Memory B cell (primary cell): ENCODE measurements at regions not wholly inside any gene's neighbourhood (a gene's known extent, or its start where the extent isn't known, plus 50 kb on each side); places are given as distances from the start of the nearest gene placed in this dataset.
"Not testable (repeated sequence)": the region's sequence is repeated elsewhere in the genome, so short reads cannot be mapped to it uniquely, and the experiment has no call there.

Experiments
- ATAC-seq: fragments of 150-1000 bp; cut with Tn5 transposase; 2 replicates; pipeline ENCODE4 v1.10.0; 2021; ENCODE audit warnings: low read depth, mild to moderate bottlenecking, moderate library complexity
- DNase-seq, 2 donors: peaks; one replicate each; pipeline ENCODE4 v3.0.0; 2022; ENCODE audit warnings: low spot score in 2 of 2
- H3K27ac Mint-ChIP-seq: one replicate; pipeline ENCODE4 v1.8.0; 2022; ENCODE audit warnings: mild to moderate bottlenecking, moderate library complexity, mixed read lengths
- H3K27me3 Mint-ChIP-seq: one replicate; pipeline ENCODE4 v1.8.0; 2022; ENCODE audit warnings: mixed read lengths
- H3K36me3 Mint-ChIP-seq: one replicate; pipeline ENCODE4 v1.8.0; 2022; ENCODE audit warnings: mild to moderate bottlenecking, mixed read lengths
- H3K4me1 Mint-ChIP-seq: one replicate; pipeline ENCODE4 v1.8.0; 2022; ENCODE audit warnings: mixed read lengths
- H3K4me3 Mint-ChIP-seq: one replicate; pipeline ENCODE4 v1.8.0; 2022; ENCODE audit warnings: mild to moderate bottlenecking, moderate library complexity, mixed read lengths
- H3K9me3 Mint-ChIP-seq: one replicate; pipeline ENCODE4 v1.8.0; 2022; ENCODE audit warnings: mixed read lengths

GRCh38 chrX:39480963-39481362 is 616.8 kb downstream of the BCOR start:
- no peaks in the 10 kb centered on the region for H3K9me3 Mint-ChIP-seq
- ATAC-seq = no peak
- DNase-seq = no peak
- no peak overlapping the region for H3K27ac Mint-ChIP-seq
- no peaks in the 10 kb centered on the region for H3K4me1 Mint-ChIP-seq
- peaks cover 2% of the 10 kb centered on the region for H3K27me3 Mint-ChIP-seq
- H3K4me3 Mint-ChIP-seq = no peak overlapping the region
- no peaks in the 10 kb centered on the region for H3K36me3 Mint-ChIP-seq

GRCh38 chrX:39481621-39482020 is 616.1 kb downstream of the BCOR start:
- no peaks in the 10 kb centered on the region for H3K36me3 Mint-ChIP-seq
- H3K4me3 Mint-ChIP-seq = no peak overlapping the region
- no peaks in the 10 kb centered on the region for H3K9me3 Mint-ChIP-seq
- DNase-seq (no peak), ATAC-seq (no peak)
- no peak overlapping the region for H3K27ac Mint-ChIP-seq
- H3K27me3 Mint-ChIP-seq = peaks cover 2% of the 10 kb centered on the region
- H3K4me1 Mint-ChIP-seq = no peaks in the 10 kb centered on the region

GRCh38 chrX:39484159-39485068 is 613.3 kb downstream of the BCOR start:
- H3K36me3 Mint-ChIP-seq = no peaks in the 10 kb centered on the region
- no peaks in the 10 kb centered on the region for H3K9me3 Mint-ChIP-seq
- H3K4me3 Mint-ChIP-seq = no peak overlapping the region
- no peaks in the 10 kb centered on the region for H3K4me1 Mint-ChIP-seq
- H3K27me3 Mint-ChIP-seq = no peaks in the 10 kb centered on the region
- H3K27ac Mint-ChIP-seq = no peak overlapping the region
- no peak for DNase-seq
- no peak for ATAC-seq

- Mint-ChIP-seq H3K27ac (no peak overlapping the region), H3K4me3 (no peak overlapping the region), H3K9me3 (no peaks in the 10 kb centered on the region), H3K36me3 (no peaks in the 10 kb centered on the region), H3K4me1 (peaks cover 15% of the 10 kb centered on the region), H3K27me3 (no peaks in the 10 kb centered on the region)
- no peak for DNase-seq
- ATAC-seq = no peak
These were observed 610.4 kb downstream of the BCOR start for GRCh38 chrX:39487166-39487968.

GRCh38 chrX:39487969-39488330 is 609.8 kb downstream of the BCOR start:
- no peak overlapping the region for H3K27ac Mint-ChIP-seq
- H3K4me3 Mint-ChIP-seq = no peak overlapping the region
- H3K36me3 Mint-ChIP-seq = no peaks in the 10 kb centered on the region
- H3K4me1 Mint-ChIP-seq = peaks cover 21% of the 10 kb centered on the region
- H3K9me3 Mint-ChIP-seq = no peaks in the 10 kb centered on the region
- ATAC-seq (no peak), DNase-seq (no peak)
- no peaks in the 10 kb centered on the region for H3K27me3 Mint-ChIP-seq

GRCh38 chrX:39491548-39492297 is 606.0 kb downstream of the BCOR start:
- peaks cover 29% of the 10 kb centered on the region for H3K4me1 Mint-ChIP-seq
- H3K36me3 Mint-ChIP-seq = no peaks in the 10 kb centered on the region
- H3K27ac Mint-ChIP-seq = peak overlapping the region; percentile 76
- DNase-seq (peak; percentile 25 to 50), ATAC-seq (peak; percentile 86)
- H3K9me3 Mint-ChIP-seq = no peaks in the 10 kb centered on the region
- peak overlapping the region; percentile 58 for H3K4me3 Mint-ChIP-seq
- H3K27me3 Mint-ChIP-seq = no peaks in the 10 kb centered on the region

- Mint-ChIP-seq H3K4me3 (peak overlapping the region; percentile 32), H3K36me3 (no peaks in the 10 kb centered on the region), H3K9me3 (no peaks in the 10 kb centered on the region), H3K27me3 (no peaks in the 10 kb centered on the region), H3K4me1 (peaks cover 29% of the 10 kb centered on the region), H3K27ac (peak overlapping the region; percentile 76)
- DNase-seq (peak in 1 of 2 donors; percentile 9), ATAC-seq (peak; percentile 76)
These were observed 605.1 kb downstream of the BCOR start for GRCh38 chrX:39492497-39493162.

GRCh38 chrX:39493168-39493567 is 604.6 kb downstream of the BCOR start:
- H3K9me3 Mint-ChIP-seq = no peaks in the 10 kb centered on the region
- no peak for DNase-seq
- peaks cover 29% of the 10 kb centered on the region for H3K4me1 Mint-ChIP-seq
- no peaks in the 10 kb centered on the region for H3K36me3 Mint-ChIP-seq
- H3K4me3 Mint-ChIP-seq = no peak overlapping the region
- no peak for ATAC-seq
- no peaks in the 10 kb centered on the region for H3K27me3 Mint-ChIP-seq
- H3K27ac Mint-ChIP-seq = peak overlapping the region; percentile 76

GRCh38 chrX:39497117-39497516 is 600.6 kb downstream of the BCOR start:
- not testable (repeated sequence) for H3K36me3 Mint-ChIP-seq, H3K9me3 Mint-ChIP-seq, ATAC-seq, H3K27me3 Mint-ChIP-seq, H3K4me3 Mint-ChIP-seq, H3K27ac Mint-ChIP-seq, DNase-seq
- peaks cover 16% of the 10 kb centered on the region for H3K4me1 Mint-ChIP-seq

- peaks cover 3% of the 10 kb centered on the region for H3K27me3 Mint-ChIP-seq
- no peak overlapping the region for H3K27ac Mint-ChIP-seq
- H3K9me3 Mint-ChIP-seq = no peaks in the 10 kb centered on the region
- H3K36me3 Mint-ChIP-seq = no peaks in the 10 kb centered on the region
- H3K4me1 Mint-ChIP-seq = peaks cover 10% of the 10 kb centered on the region
- no peak overlapping the region for H3K4me3 Mint-ChIP-seq
- ATAC-seq = no peak
- DNase-seq = no peak
These were observed 600.0 kb downstream of the BCOR start for GRCh38 chrX:39497702-39498265.

GRCh38 chrX:39499996-39500395 is 597.8 kb downstream of the BCOR start:
- Mint-ChIP-seq H3K36me3 (no peaks in the 10 kb centered on the region), H3K27me3 (peaks cover 3% of the 10 kb centered on the region), H3K4me1 (no peaks in the 10 kb centered on the region), H3K9me3 (no peaks in the 10 kb centered on the region), H3K4me3 (no peak overlapping the region), H3K27ac (no peak overlapping the region)
- DNase-seq (no peak), ATAC-seq (no peak)

GRCh38 chrX:39501822-39502221 is 595.9 kb downstream of the BCOR start:
- Mint-ChIP-seq H3K36me3 (no peaks in the 10 kb centered on the region), H3K9me3 (no peaks in the 10 kb centered on the region), H3K27ac (no peak overlapping the region), H3K4me3 (no peak overlapping the region), H3K27me3 (peaks cover 3% of the 10 kb centered on the region), H3K4me1 (no peaks in the 10 kb centered on the region)
- no peak for DNase-seq
- ATAC-seq = no peak

GRCh38 chrX:39502486-39502885 is 595.3 kb downstream of the BCOR start:
- Mint-ChIP-seq H3K9me3 (no peaks in the 10 kb centered on the region), H3K27ac (no peak overlapping the region), H3K4me1 (no peaks in the 10 kb centered on the region), H3K27me3 (peaks cover 3% of the 10 kb centered on the region), H3K36me3 (no peaks in the 10 kb centered on the region), H3K4me3 (no peak overlapping the region)
- no peak for DNase-seq
- no peak for ATAC-seq
